Spleen (tissue), 11 donors: ENCODE measurements at regions not wholly inside any gene's neighbourhood (a gene's known extent, or its start where the extent isn't known, plus 50 kb on each side); places are given as distances from the start of the nearest gene placed in this dataset.

Source experiments
- DNase-seq: peaks from one replicate; pipeline ENCODE4 v3.0.0-alpha.2; 2020
- H3K27ac ChIP-seq, 8 donors: fragments of 200-600 bp; sonication (generic) in 7 of 8; 1 replicate in 4 of 8; 2 replicates in 4 of 8; pipeline versions ENCODE4 v1.5.0 to v1.8.0; 2016 to 2021; ENCODE audit warnings: inconsistent platforms in 4 of 8, mild to moderate bottlenecking in 4 of 8, moderate library complexity in 1 of 8
- H3K27me3 ChIP-seq, 7 donors: fragments of 200-600 bp; sonication (generic) in 6 of 7; replicated peaks in 1 of 7; 1 replicate in 4 of 7; 2 replicates in 3 of 7; pipeline versions ENCODE4 v1.5.0 to v1.8.0; 2016 to 2021; ENCODE audit warnings: inconsistent platforms in 3 of 7, mild to moderate bottlenecking in 1 of 7
- H3K36me3 ChIP-seq, 6 donors: fragments of 200-600 bp; sonication (generic) in 5 of 6; 1 replicate in 4 of 6; 2 replicates in 2 of 6; pipeline versions ENCODE4 v1.5.0 to v1.8.0; 2016 to 2021; ENCODE audit warnings: inconsistent platforms in 2 of 6
- H3K4me1 ChIP-seq, 6 donors: fragments of 200-600 bp; sonication (generic) in 5 of 6; 1 replicate in 3 of 6; 2 replicates in 3 of 6; pipeline versions ENCODE4 v1.5.0 to v1.8.0; 2016 to 2021; ENCODE audit warnings: inconsistent platforms in 3 of 6
- H3K4me3 ChIP-seq, 8 donors: fragments of 200-600 bp; sonication (generic) in 7 of 8; 1 replicate in 4 of 8; 2 replicates in 4 of 8; pipeline versions ENCODE4 v1.5.0 to v1.8.0; 2016 to 2021; ENCODE audit warnings: inconsistent platforms in 4 of 8, mild to moderate bottlenecking in 4 of 8, moderate library complexity in 2 of 8
- H3K9me3 ChIP-seq, 8 donors: fragments of 200-600 bp; sonication (generic) in 7 of 8; 1 replicate in 4 of 8; 2 replicates in 4 of 8; pipeline versions ENCODE4 v1.5.0 to v1.8.0; 2016 to 2021; ENCODE audit warnings: inconsistent platforms in 4 of 8
- POLR2A ChIP-seq, 3 donors: fragments of 450-650 bp; IDR thresholded peaks; one replicate each; pipeline ENCODE4 v1.5.1; 2017; ENCODE audit warnings: antibody characterized with exemption in 3 of 3, mild to moderate bottlenecking in 1 of 3
- POLR2AphosphoS5 ChIP-seq, 3 donors: sonication (generic); formaldehyde crosslinking; IDR thresholded peaks; one replicate each; pipeline ENCODE4 v1.5.1; 2017; ENCODE audit warnings: antibody characterized with exemption in 3 of 3
- WGBS, 5 donors: extraction: QIAGEN DNeasy Blood & Tissue Kit in 3 of 5; methylation state at CpG; one replicate each; pipeline versions ENCODE4 v1.1.5 to v1.1.7; 2013 to 2018; 5-methylcytosine and 5-hydroxymethylcytosine counted together
- intact Hi-C: fragments of 100-400 bp; cut with DNase I; formaldehyde crosslinking; loops from one replicate; pipeline ENCODE4 v1.15.0; 2023; ENCODE audit warnings: low total_unique reads
- TF ChIP-seq, protein P1 (sequence below), 11 experiments: fragments of 200-600 bp in 7 of 11; fragments of 450-650 bp in 4 of 11; sonication (generic) in 4 of 11; IDR thresholded peaks in 8 of 11; conservative IDR thresholded peaks in 3 of 11; 1 replicate in 7 of 11; 2 replicates in 4 of 11; pipeline versions ENCODE4 v1.4.0 to v1.8.0; 2016 to 2021; ENCODE audit warnings: antibody characterized with exemption in 11 of 11, inconsistent platforms in 4 of 11, mild to moderate bottlenecking in 1 of 11
- donor health status: healthy with polysubstance abuse.
- donor health status: DM: no; HTN: no; CAD: no; lungs with moderate emphysema.
- donor health status: DM: no; HTN: no; CAD: no.
- donor health status: Bipolar disorder and iron deficiency.
- donor health status: healthy.
- donor health status: DM: no; HTN: no; CAD: no.
- donor health status: DM: yes; HTN: yes; CAD: no.

DNA sequence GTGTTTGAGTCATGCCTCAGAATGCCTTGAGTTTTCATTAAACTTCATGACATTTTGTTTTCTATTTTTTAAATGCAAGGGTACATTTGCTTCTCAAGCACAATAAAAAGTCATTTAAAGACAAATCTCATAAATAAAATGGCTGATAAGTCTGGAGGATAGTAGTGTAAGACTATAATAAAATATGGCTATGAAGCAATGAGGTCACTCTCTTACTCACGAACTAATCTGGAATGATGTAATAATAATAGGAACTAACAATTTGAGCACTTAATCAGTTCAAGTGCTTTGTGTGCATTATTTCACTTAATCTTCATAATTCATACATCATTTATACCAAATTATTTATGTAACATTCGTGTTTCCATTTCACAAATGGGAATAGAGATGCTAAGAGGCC lies 149.3 kb upstream of the CTTNBP2 start:
- 61 to 79% (median 69%) methylated on average over 2 of the region's 2 CpGs for WGBS, 5 donors
- Histone ChIP-seq H3K27me3 (no peaks in the 10 kb centered on the region), H3K27ac (no peak overlapping the region), H3K36me3 (no peaks in the 10 kb centered on the region), H3K9me3 (peaks cover 0 to 19% (median 7%) of the 10 kb centered on the region in 8 donors), H3K4me3 (no peak overlapping the region), H3K4me1 (no peaks in the 10 kb centered on the region)
- no peak for DNase-seq
- no peak for TF ChIP-seq POLR2AphosphoS5 (IDR thresholded peaks at IDR 0.05)
- TF ChIP-seq, protein P1, sequence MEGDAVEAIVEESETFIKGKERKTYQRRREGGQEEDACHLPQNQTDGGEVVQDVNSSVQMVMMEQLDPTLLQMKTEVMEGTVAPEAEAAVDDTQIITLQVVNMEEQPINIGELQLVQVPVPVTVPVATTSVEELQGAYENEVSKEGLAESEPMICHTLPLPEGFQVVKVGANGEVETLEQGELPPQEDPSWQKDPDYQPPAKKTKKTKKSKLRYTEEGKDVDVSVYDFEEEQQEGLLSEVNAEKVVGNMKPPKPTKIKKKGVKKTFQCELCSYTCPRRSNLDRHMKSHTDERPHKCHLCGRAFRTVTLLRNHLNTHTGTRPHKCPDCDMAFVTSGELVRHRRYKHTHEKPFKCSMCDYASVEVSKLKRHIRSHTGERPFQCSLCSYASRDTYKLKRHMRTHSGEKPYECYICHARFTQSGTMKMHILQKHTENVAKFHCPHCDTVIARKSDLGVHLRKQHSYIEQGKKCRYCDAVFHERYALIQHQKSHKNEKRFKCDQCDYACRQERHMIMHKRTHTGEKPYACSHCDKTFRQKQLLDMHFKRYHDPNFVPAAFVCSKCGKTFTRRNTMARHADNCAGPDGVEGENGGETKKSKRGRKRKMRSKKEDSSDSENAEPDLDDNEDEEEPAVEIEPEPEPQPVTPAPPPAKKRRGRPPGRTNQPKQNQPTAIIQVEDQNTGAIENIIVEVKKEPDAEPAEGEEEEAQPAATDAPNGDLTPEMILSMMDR (IDR thresholded peaks at IDR 0.05 in 8 of 11, conservative IDR thresholded peaks at IDR 0.05 in 3 of 11) = no peak
- TF ChIP-seq POLR2A (IDR thresholded peaks at IDR 0.05) = no peak
- intact Hi-C loops = loop anchor here (2.0 kb wide), 1 partner anchor 40 kb away; no protein-coding TSS in a partner anchor

DNA sequence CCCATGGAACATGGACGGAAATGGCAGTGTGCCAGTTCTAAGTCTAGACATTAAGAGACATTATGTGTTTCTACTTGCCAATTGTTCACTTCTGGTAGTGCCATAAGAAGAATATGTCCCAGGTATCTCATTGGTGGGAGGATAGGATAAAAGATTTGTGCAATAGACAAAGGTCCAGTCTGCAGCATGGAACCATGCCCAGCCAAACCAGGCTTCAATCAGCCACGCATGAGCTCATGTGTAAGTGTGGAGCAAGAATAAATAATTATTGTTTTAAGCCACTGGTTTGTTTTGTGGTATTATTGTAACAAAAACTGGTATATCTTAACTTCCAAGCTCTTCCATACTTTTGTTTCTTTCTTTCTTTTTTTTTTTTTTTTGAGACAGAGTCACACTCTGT lies 153.6 kb upstream of the CTTNBP2 start:
- H3K9me3 ChIP-seq = no peaks in the 10 kb centered on the region
- no peak for TF ChIP-seq POLR2A (IDR thresholded peaks at IDR 0.05)
- TF ChIP-seq, protein P1 (IDR thresholded peaks at IDR 0.05 in 8 of 11, conservative IDR thresholded peaks at IDR 0.05 in 3 of 11) = no peak
- no peak for TF ChIP-seq POLR2AphosphoS5 (IDR thresholded peaks at IDR 0.05)
- DNase-seq = no peak
- 84 to 99% (median 87%) methylated on average over 2 of the region's 2 CpGs for WGBS, 5 donors
- no peaks in the 10 kb centered on the region for H3K36me3 ChIP-seq
- H3K27me3 ChIP-seq = no peaks in the 10 kb centered on the region
- no peak overlapping the region for H3K27ac ChIP-seq
- intact Hi-C loops = no loop called here
- no peak overlapping the region for H3K4me3 ChIP-seq
- H3K4me1 ChIP-seq = no peaks in the 10 kb centered on the region

DNA sequence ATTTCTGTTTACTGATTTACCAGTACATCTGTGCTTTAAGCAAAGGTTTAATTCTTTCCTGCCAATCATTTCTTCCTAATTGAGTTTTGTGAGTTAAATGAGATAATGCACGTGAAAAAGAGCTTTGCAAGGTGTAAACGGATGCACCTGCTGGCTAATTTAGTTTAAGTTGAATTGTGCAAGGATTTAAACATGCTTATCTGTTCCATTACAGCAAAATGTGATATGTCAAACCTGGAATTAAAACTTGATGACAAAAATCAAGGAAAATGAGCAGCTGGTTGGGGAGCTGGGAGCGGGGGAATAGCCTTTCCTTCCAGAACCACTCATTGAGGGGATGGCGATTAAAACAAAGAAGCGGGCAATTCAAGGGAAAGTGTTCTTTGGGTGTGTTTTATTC lies 155.0 kb upstream of the CTTNBP2 start:
- H3K4me1 ChIP-seq = no peaks in the 10 kb centered on the region
- H3K27ac ChIP-seq = no peak overlapping the region
- H3K36me3 ChIP-seq = no peaks in the 10 kb centered on the region
- no peaks in the 10 kb centered on the region for H3K9me3 ChIP-seq
- TF ChIP-seq, protein P1 (IDR thresholded peaks at IDR 0.05 in 8 of 11, conservative IDR thresholded peaks at IDR 0.05 in 3 of 11) = no peak
- TF ChIP-seq POLR2AphosphoS5 (IDR thresholded peaks at IDR 0.05) (no peak), POLR2A (IDR thresholded peaks at IDR 0.05) (no peak)
- intact Hi-C loops = no loop called here
- WGBS, 5 donors = 88 to 95% (median 92%) methylated on average over 5 of the region's 5 CpGs
- no peak overlapping the region for H3K4me3 ChIP-seq
- no peaks in the 10 kb centered on the region for H3K27me3 ChIP-seq
- no peak for DNase-seq

DNA sequence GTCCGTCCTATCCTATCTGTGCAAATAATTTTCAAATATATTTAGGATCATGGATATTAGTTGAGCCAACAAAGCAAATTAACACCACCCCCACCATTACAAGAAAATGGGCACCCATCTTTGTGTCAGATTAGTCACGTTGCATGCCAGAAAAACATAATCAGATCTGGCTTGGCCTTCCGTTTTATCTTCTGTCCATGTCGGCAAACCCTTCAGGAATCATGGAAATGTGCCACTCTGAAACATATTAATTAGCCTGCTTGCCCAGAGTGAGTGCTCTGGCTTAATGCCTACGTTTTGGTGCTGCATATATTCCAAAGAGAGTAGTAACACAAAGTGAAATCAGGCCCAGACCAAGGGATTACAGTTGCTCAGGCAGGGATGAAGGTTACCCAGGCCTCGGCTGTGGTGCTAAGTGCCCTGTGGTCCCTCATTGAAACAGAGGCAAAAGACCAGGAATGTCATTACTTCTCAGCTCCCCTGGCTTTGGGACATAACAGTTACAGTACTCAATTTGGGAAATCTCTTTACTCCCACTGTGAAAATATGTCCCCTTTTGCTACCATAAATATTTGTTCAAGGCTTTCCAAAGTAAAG lies 154.0 kb upstream of the LSM8 start:
- TF ChIP-seq POLR2AphosphoS5 (IDR thresholded peaks at IDR 0.05) (no peak), POLR2A (IDR thresholded peaks at IDR 0.05) (no peak)
- TF ChIP-seq, protein P1 (IDR thresholded peaks at IDR 0.05 in 8 of 11, conservative IDR thresholded peaks at IDR 0.05 in 3 of 11) = no peak
- no peaks in the 10 kb centered on the region for H3K36me3 ChIP-seq
- no peak for DNase-seq
- intact Hi-C loops = no loop called here
- 58 to 79% (median 72%) methylated on average over 6 of the region's 6 CpGs for WGBS, 5 donors
- H3K4me3 ChIP-seq = no peak overlapping the region
- H3K27ac ChIP-seq = no peak overlapping the region
- H3K4me1 ChIP-seq = no peaks in the 10 kb centered on the region
- H3K27me3 ChIP-seq = no peaks in the 10 kb centered on the region
- H3K9me3 ChIP-seq = no peaks in the 10 kb centered on the region
